Adrenal gland (tissue), 5 donors: ENCODE measurements at regions not wholly inside any gene's neighbourhood (a gene's known extent, or its start where the extent isn't known, plus 50 kb on each side); places are given as distances from the start of the nearest gene placed in this dataset.

Experiments
- POLR2A ChIP-seq, 2 donors: fragments of 450-650 bp; IDR thresholded peaks; one replicate each; pipeline ENCODE4 v1.6.1; 2017; ENCODE audit warnings: antibody characterized with exemption in 2 of 2, mild to moderate bottlenecking in 2 of 2, moderate library complexity in 1 of 2
- TF ChIP-seq, protein P1 (sequence below), 6 experiments: fragments of 450-650 bp in 4 of 6; fragments of 200-600 bp in 2 of 6; sonication (generic) in 1 of 6; IDR thresholded peaks; 1 replicate in 5 of 6; 2 replicates in 1 of 6; pipeline versions ENCODE4 v1.5.1 to v1.8.0; 2016 to 2021; ENCODE audit warnings: antibody characterized with exemption in 6 of 6, mild to moderate bottlenecking in 2 of 6, moderate library complexity in 1 of 6
- donor health status: DM: no; HTN: no; CAD: no.

DNA sequence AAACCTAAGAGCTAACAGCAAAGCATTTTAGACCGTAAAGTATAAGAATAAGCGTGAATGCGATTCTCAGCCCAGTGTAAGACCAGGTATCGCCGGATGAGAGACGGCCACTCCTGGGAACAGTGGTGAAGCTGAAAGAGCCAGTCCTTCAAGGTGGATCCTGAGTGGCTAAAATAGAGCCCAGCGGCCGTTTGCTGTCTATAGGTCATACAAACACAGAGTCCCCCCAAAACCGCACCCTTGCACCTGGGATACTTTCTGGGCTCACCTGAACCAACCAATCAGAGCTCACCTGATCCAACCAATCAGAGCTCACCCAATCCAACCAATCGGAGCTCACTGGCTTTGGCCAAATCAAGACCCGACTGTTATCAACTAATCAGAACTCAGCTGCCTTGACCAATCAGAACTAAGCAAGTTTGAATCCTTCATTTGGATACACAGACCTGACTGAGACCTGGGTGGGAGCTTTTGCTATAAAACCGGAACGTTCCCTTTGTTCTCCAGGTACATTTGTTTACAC, 248.2 kb downstream of the DLL1 start:
- TF ChIP-seq, protein P1, sequence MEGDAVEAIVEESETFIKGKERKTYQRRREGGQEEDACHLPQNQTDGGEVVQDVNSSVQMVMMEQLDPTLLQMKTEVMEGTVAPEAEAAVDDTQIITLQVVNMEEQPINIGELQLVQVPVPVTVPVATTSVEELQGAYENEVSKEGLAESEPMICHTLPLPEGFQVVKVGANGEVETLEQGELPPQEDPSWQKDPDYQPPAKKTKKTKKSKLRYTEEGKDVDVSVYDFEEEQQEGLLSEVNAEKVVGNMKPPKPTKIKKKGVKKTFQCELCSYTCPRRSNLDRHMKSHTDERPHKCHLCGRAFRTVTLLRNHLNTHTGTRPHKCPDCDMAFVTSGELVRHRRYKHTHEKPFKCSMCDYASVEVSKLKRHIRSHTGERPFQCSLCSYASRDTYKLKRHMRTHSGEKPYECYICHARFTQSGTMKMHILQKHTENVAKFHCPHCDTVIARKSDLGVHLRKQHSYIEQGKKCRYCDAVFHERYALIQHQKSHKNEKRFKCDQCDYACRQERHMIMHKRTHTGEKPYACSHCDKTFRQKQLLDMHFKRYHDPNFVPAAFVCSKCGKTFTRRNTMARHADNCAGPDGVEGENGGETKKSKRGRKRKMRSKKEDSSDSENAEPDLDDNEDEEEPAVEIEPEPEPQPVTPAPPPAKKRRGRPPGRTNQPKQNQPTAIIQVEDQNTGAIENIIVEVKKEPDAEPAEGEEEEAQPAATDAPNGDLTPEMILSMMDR (IDR thresholded peaks at IDR 0.05), result no peak
- no peak for TF ChIP-seq POLR2A (IDR thresholded peaks at IDR 0.05)
